Chondrocyte (in vitro differentiated cells): ENCODE measurements at regions not wholly inside any gene's neighbourhood (a gene's known extent, or its start where the extent isn't known, plus 50 kb on each side); places are given as distances from the start of the nearest gene placed in this dataset.

Source experiments
- DNase-seq: peaks from one replicate; pipeline ENCODE4 v3.0.0; 2021; ENCODE audit warnings: mixed read lengths, low spot score
- H3K27ac Mint-ChIP-seq: one replicate; pipeline ENCODE4 v1.8.0; 2021; ENCODE audit warnings: mild to moderate bottlenecking, moderate library complexity, mixed read lengths; ENCODE audit not compliant: unreplicated experiment
- H3K27me3 Mint-ChIP-seq: 2 replicates; pipeline ENCODE4 v1.8.0; 2021; ENCODE audit warnings: low read depth, mixed read lengths
- H3K36me3 Mint-ChIP-seq: 2 replicates; pipeline ENCODE4 v1.8.0; 2021; ENCODE audit warnings: low read depth, mixed read lengths
- H3K4me1 Mint-ChIP-seq: 2 replicates; pipeline ENCODE4 v1.8.0; 2021; ENCODE audit warnings: low read depth, mild to moderate bottlenecking, mixed read lengths
- H3K4me3 Mint-ChIP-seq: one replicate; pipeline ENCODE4 v1.8.0; 2021; ENCODE audit warnings: mild to moderate bottlenecking, moderate library complexity, mixed read lengths; ENCODE audit not compliant: unreplicated experiment
- H3K9me3 Mint-ChIP-seq: 2 replicates; pipeline ENCODE4 v1.8.0; 2021; ENCODE audit warnings: low read depth, mixed read lengths
- TF ChIP-seq, protein P1 (sequence below): fragments of 200-600 bp; sonication (generic); IDR thresholded peaks from 2 replicates; pipeline ENCODE4 v1.5.0; 2021; ENCODE audit warnings: antibody characterized with exemption, mild to moderate bottlenecking, moderate library complexity

DNA sequence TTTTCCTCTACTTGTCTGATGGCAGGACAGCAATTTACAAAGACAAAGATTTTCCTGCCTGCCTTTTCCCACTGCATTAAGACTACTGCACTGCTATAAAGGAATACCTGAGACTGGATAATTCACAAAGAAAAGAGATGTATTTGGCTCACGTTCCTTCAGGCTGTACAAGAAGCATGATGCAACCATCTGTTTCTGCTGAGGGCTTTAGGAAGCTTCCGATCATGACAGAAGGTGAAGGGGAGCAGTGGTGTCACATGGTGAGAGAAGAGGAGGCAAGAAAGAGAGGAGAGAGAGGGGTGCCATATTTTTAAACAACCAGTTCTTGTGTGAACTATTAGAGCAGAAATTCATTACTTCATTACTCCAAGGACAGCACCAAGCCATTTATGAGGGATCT, 617.1 kb upstream of the HTR2C start:
- DNase-seq: no peak
- Mint-ChIP-seq H3K27me3 (no peaks in the 10 kb centered on the region), H3K9me3 (no peaks in the 10 kb centered on the region), H3K36me3 (no peaks in the 10 kb centered on the region), H3K4me1 (no peaks in the 10 kb centered on the region), H3K4me3 (no peak overlapping the region), H3K27ac (no peak overlapping the region)
- TF ChIP-seq, protein P1, sequence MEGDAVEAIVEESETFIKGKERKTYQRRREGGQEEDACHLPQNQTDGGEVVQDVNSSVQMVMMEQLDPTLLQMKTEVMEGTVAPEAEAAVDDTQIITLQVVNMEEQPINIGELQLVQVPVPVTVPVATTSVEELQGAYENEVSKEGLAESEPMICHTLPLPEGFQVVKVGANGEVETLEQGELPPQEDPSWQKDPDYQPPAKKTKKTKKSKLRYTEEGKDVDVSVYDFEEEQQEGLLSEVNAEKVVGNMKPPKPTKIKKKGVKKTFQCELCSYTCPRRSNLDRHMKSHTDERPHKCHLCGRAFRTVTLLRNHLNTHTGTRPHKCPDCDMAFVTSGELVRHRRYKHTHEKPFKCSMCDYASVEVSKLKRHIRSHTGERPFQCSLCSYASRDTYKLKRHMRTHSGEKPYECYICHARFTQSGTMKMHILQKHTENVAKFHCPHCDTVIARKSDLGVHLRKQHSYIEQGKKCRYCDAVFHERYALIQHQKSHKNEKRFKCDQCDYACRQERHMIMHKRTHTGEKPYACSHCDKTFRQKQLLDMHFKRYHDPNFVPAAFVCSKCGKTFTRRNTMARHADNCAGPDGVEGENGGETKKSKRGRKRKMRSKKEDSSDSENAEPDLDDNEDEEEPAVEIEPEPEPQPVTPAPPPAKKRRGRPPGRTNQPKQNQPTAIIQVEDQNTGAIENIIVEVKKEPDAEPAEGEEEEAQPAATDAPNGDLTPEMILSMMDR: no peak

DNA sequence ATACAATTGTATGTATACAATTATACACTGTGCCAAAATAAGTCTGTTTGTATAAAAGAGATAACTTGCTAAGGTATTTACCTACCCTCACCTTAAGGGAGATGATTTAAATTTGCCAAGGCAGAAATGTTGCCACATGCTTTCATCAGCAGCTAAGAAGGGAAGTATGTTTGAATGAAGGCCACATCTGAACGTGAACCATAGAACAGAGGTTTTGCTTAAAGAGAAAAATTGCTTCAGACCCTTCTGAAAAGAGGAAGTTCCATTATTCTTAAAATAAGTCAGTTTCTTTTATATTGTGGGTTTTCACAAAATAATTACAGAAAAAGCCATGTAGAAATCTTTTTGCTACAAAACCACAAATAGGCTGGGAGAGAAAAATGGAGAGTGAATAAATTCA, 621.5 kb upstream of the HTR2C start:
- Mint-ChIP-seq H3K36me3 (no peaks in the 10 kb centered on the region), H3K27me3 (no peaks in the 10 kb centered on the region), H3K4me1 (no peaks in the 10 kb centered on the region), H3K4me3 (no peak overlapping the region), H3K9me3 (no peaks in the 10 kb centered on the region), H3K27ac (no peak overlapping the region)
- no peak for DNase-seq
- TF ChIP-seq, protein P1: no peak

DNA sequence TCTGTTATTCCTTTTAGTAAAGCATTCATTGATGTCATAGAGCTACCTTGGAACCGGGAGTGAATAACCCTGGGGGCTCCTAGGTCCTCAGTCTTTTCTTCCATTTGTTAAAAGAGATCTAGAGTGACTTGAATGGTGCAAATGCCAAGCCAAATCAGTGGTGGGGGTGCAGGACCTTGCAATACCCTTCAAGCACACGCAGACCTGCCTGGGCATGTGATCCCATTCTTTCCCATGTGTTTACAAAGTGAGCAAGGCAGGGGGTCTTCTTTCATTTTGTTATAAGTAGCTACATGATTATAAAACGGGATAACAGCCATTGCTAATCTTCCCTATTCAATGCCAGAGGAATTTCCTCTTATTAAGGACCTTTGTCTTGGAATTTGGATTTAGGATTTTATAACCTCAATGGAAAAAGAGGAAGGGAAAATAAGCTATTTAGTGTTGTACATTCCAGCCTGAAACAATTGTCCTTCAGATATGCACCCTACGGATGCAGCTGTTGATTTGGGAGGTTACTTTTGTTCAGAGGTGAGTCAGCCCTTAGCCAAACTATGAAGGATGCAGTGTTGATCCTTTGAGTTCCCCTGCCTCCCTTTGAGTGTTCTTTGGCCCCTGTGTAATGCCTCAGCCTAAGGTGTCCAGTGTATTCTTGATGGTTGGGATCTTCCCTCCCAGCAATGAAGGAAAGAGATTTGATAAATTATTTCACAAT, 623.8 kb upstream of the HTR2C start:
- DNase-seq: no peak
- Mint-ChIP-seq H3K9me3 (no peaks in the 10 kb centered on the region), H3K27me3 (no peaks in the 10 kb centered on the region), H3K36me3 (no peaks in the 10 kb centered on the region), H3K4me1 (no peaks in the 10 kb centered on the region), H3K4me3 (no peak overlapping the region), H3K27ac (no peak overlapping the region)
- TF ChIP-seq, protein P1: no peak

DNA sequence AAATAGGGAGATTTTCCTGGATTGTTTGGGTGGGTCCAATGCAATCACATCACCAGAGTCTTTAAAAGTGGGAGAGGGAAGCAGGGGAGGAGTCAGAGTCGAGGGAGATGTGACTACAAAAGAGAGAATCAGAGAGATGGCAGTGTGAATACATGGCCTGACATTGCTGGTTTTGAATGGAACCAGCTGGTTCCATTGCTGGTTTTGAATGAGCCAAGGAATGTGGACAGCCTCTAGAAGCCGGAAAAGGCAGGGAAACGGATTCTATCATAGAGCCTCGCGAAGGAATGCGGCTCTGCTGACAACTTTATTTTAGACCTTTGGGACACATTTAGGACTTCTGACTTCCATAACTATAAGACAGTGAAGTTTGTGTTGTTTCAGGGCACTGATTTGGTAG, 627.0 kb upstream of the HTR2C start:
- Mint-ChIP-seq H3K27me3 (no peaks in the 10 kb centered on the region), H3K36me3 (no peaks in the 10 kb centered on the region), H3K4me3 (no peak overlapping the region)

DNA sequence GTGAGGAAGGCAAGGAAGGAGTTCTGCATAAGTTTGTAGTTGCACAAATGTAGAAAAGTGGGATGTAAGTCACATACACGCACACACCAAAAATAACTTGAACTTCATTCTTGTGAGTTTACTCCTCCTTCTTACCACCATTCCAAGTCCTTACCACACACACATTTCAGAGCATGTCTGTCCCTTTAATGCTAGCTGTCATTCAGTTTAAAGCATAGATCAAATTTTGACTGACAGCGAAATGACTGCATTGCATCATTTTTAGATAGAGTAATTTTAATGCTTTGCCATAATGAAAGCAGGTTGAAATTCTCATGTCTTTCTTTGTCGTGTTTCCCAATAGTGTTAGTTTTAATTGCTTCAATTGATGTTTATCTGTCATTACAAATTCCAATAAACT, 629.6 kb upstream of the HTR2C start:
- Mint-ChIP-seq H3K4me3 (no peak overlapping the region), H3K36me3 (peaks cover 1% of the 10 kb centered on the region), H3K27ac (no peak overlapping the region), H3K9me3 (peaks cover 6% of the 10 kb centered on the region), H3K27me3 (no peaks in the 10 kb centered on the region), H3K4me1 (no peaks in the 10 kb centered on the region)
- TF ChIP-seq, protein P1: no peak
- no peak for DNase-seq

More for the DNA sequence above, 627.0 kb upstream of the HTR2C start:
- TF ChIP-seq, protein P1: no peak
- no peaks in the 10 kb centered on the region for H3K4me1 Mint-ChIP-seq
- DNase-seq: no peak
- no peak overlapping the region for H3K27ac Mint-ChIP-seq
- H3K9me3 Mint-ChIP-seq: no peaks in the 10 kb centered on the region
